SH-SY5Y (cell line): ENCODE measurements at regions not wholly inside any gene's neighbourhood (a gene's known extent, or its start where the extent isn't known, plus 50 kb on each side); places are given as distances from the start of the nearest gene placed in this dataset.

ENCODE experiments used
- GATA2 ChIP-seq: IDR thresholded peaks from 2 replicates; pipeline ENCODE4 v1.6.1; 2011; ENCODE audit warnings: mild to moderate bottlenecking, low read depth, low read length
- GATA3 ChIP-seq: IDR thresholded peaks from 2 replicates; pipeline ENCODE4 v1.6.1; 2011; ENCODE audit warnings: low read depth, mild to moderate bottlenecking, low read length, moderate library complexity

DNA sequence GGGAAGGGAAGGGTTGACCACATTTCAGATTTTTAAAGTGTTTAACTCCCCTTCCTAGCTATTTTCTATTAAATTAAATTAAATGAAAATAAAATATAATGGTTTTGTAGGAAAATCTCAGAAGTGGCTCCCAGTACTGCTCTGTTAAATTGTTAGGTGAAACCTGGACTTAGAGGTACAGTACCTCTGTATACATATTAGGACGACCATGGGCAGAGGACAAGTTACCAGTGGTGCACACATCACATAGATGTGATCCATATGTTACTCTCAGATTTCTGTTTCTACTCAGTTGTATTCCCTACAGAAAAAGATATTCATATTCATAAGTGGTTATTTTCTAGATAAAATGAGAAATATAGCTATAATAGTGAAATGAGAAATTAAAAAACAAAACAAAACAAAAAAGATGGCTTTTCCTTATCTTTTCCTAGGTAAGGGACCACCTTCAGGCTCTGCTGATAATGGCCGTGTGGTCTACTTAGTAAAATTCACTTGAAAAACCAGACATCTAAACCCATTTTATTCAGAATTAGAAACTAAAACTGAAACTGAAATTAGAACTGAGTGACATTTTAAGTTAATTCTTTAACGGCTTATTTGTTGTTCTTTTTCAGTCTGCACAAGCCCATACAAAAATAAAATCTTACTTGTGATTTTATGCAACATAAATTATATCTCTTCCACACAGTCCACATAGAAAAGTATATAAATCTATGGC lies 832.5 kb upstream of the CHAC2 start:
- TF ChIP-seq GATA2 (no peak), GATA3 (no peak)
